H1 (cell line): ENCODE measurements at regions not wholly inside any gene's neighbourhood (a gene's known extent, or its start where the extent isn't known, plus 50 kb on each side); places are given as distances from the start of the nearest gene placed in this dataset.

ENCODE experiments used
- CTCF ChIA-PET: fragments of 300-600 bp; sonication (Branson Sonifier 250); formaldehyde crosslinking; loops from one replicate; lab custom pipeline; 2021; ENCODE audit not compliant: partially characterized antibody; lab: Charles Lee
- POLR2A ChIA-PET: fragments of 300-600 bp; sonication (Branson Sonifier 250); formaldehyde crosslinking; loops from one replicate; lab custom pipeline; 2021; ENCODE audit warnings: inconsistent platforms; ENCODE audit not compliant: partially characterized antibody; lab: Charles Lee
- DNase-seq, 2 experiments: peaks; one replicate each; pipeline versions ENCODE4 v3.0.0 to v3.0.0-alpha.2; 2010 to 2022; ENCODE audit warnings: low spot score in 2 of 2, low read depth in 1 of 2, mixed read lengths in 1 of 2
- FAIRE-seq: peaks from 2 replicates; lab custom pipeline; 2011; peaks lifted over from hg19 to GRCh38; lab: Jason Lieb, UNC
- H2AFZ ChIP-seq: 2 replicates; pipeline ENCODE4 v1.8.1; 2012; ENCODE audit warnings: low read length, inconsistent platforms
- H2AK5ac ChIP-seq: 2 replicates; pipeline ENCODE4 v1.6.1; 2013; ENCODE audit warnings: low read depth, low read length
- H2BK120ac ChIP-seq: replicated peaks from 2 replicates; pipeline ENCODE3; 2013; ENCODE audit warnings: low read depth, low read length, inconsistent platforms
- H2BK12ac ChIP-seq: 2 replicates; pipeline ENCODE4 v1.6.1; 2013; ENCODE audit warnings: low read depth, low read length
- H2BK15ac ChIP-seq: 2 replicates; pipeline ENCODE4 v1.6.1; 2013; ENCODE audit warnings: low read length
- H2BK20ac ChIP-seq: 2 replicates; pipeline ENCODE4 v1.6.1; 2013; ENCODE audit warnings: low read length
- H2BK5ac ChIP-seq: 2 replicates; pipeline ENCODE4 v1.6.1; 2013; ENCODE audit warnings: low read depth, low read length
- H3K14ac ChIP-seq: 2 replicates; pipeline ENCODE4 v1.6.1; 2013; ENCODE audit warnings: inconsistent platforms; ENCODE audit not compliant: insufficient read length
- H3K18ac ChIP-seq: 2 replicates; pipeline ENCODE4 v1.6.1; 2013; ENCODE audit warnings: low read length; ENCODE audit errors: extremely low read depth
- H3K23ac ChIP-seq: 2 replicates; pipeline ENCODE4 v1.6.1; 2013; ENCODE audit warnings: inconsistent platforms; ENCODE audit not compliant: insufficient read length
- H3K23me2 ChIP-seq: 2 replicates; pipeline ENCODE4 v1.6.1; 2013; ENCODE audit warnings: low read depth, low read length
- H3K27ac ChIP-seq: 2 replicates; pipeline ENCODE4 v1.6.1; 2011; ENCODE audit warnings: low read depth, low read length, inconsistent platforms
- H3K27me3 ChIP-seq, 4 experiments: replicated peaks in 1 of 4; 1 replicate in 1 of 4; 2 replicates in 3 of 4; pipeline versions ENCODE4 v1.6.1 to v1.8.1; 2011 to 2013; ENCODE audit warnings: low read length in 3 of 4, mild to moderate bottlenecking in 3 of 4, inconsistent platforms in 2 of 4, mixed read lengths in 2 of 4, moderate library complexity in 1 of 4; ENCODE audit not compliant: control insufficient read depth in 3 of 4, insufficient read depth in 3 of 4; ENCODE audit errors: extremely low read depth in 1 of 4
- H3K36me3 ChIP-seq, 4 experiments: 2 replicates each; pipeline versions ENCODE4 v1.6.1 to v1.8.1; 2011 to 2013; ENCODE audit warnings: mild to moderate bottlenecking in 4 of 4, low read length in 3 of 4, moderate library complexity in 2 of 4, control low read depth in 1 of 4, inconsistent platforms in 1 of 4; ENCODE audit not compliant: insufficient read depth in 4 of 4, control insufficient read depth in 2 of 4
- H3K4ac ChIP-seq: replicated peaks from 2 replicates; pipeline ENCODE3; 2013; ENCODE audit warnings: low read length, low read depth, mixed read lengths, inconsistent platforms; ENCODE audit not compliant: insufficient read length
- H3K4me1 ChIP-seq, 4 experiments: replicated peaks in 1 of 4; 1 replicate in 1 of 4; 2 replicates in 3 of 4; pipeline versions ENCODE4 v1.6.1 to v1.8.1; 2011 to 2013; ENCODE audit warnings: low read length in 3 of 4, inconsistent platforms in 2 of 4, mixed read lengths in 1 of 4; ENCODE audit not compliant: insufficient read depth in 4 of 4, control insufficient read depth in 3 of 4
- H3K4me2 ChIP-seq, 2 experiments: 2 replicates each; pipeline versions ENCODE4 v1.6.1 to v1.8.1; 2011 to 2013; ENCODE audit warnings: low read depth in 2 of 2, low read length in 2 of 2, control low read depth in 1 of 2, inconsistent platforms in 1 of 2, mild to moderate bottlenecking in 1 of 2; ENCODE audit not compliant: insufficient read depth in 1 of 2
- H3K4me3 ChIP-seq, 4 experiments: fragments of 200-600, 300-600 bp in 1 of 4; sonication (generic), shearing (Covaris generic), sonication (Bioruptor Twin) in 1 of 4; 2 replicates each; pipeline versions ENCODE4 v1.5.1 to v1.8.1; 2011 to 2016; ENCODE audit warnings: low read length in 4 of 4, low read depth in 3 of 4, control low read depth in 2 of 4, inconsistent platforms in 2 of 4, mild to moderate bottlenecking in 2 of 4, mixed read lengths in 1 of 4, moderate library complexity in 1 of 4; ENCODE audit not compliant: insufficient read depth in 2 of 4; ENCODE audit errors: extremely low read depth in 1 of 4
- H3K56ac ChIP-seq: replicated peaks from 2 replicates; pipeline ENCODE3; 2013; ENCODE audit warnings: low read depth, mild to moderate bottlenecking, mixed read lengths, low read length, inconsistent platforms; ENCODE audit not compliant: insufficient read length
- H3K79me1 ChIP-seq: 2 replicates; pipeline ENCODE4 v1.6.1; 2013; ENCODE audit warnings: low read depth, low read length, control low read depth
- H3K79me2 ChIP-seq, 2 experiments: 2 replicates each; pipeline versions ENCODE4 v1.6.1 to v1.8.1; 2012 to 2013; ENCODE audit warnings: low read length in 2 of 2, mild to moderate bottlenecking in 2 of 2, inconsistent platforms in 1 of 2; ENCODE audit not compliant: insufficient read depth in 2 of 2, control insufficient read depth in 1 of 2
- H3K9ac ChIP-seq, 4 experiments: replicated peaks in 1 of 4; 1 replicate in 1 of 4; 2 replicates in 3 of 4; pipeline versions ENCODE4 v1.6.1 to v1.8.1; 2011 to 2013; ENCODE audit warnings: low read depth in 3 of 4, low read length in 3 of 4, control low read depth in 2 of 4, mild to moderate bottlenecking in 2 of 4, moderate library complexity in 2 of 4, inconsistent platforms in 1 of 4; ENCODE audit errors: extremely low read depth in 1 of 4
- H3K9me3 ChIP-seq, 2 experiments: 2 replicates each; pipeline versions ENCODE4 v1.6.1 to v1.8.1; 2012 to 2013; ENCODE audit warnings: mild to moderate bottlenecking in 2 of 2, moderate library complexity in 2 of 2, control low read depth in 1 of 2, inconsistent platforms in 1 of 2, low read depth in 1 of 2, low read length in 1 of 2, mixed read lengths in 1 of 2; ENCODE audit not compliant: insufficient read depth in 2 of 2
- H4K20me1 ChIP-seq, 2 experiments: replicated peaks in 1 of 2; 2 replicates each; pipeline versions ENCODE3 to v1.8.1; 2011 to 2013; ENCODE audit warnings: inconsistent platforms in 2 of 2, low read length in 2 of 2, mild to moderate bottlenecking in 1 of 2; ENCODE audit not compliant: insufficient read depth in 2 of 2, control insufficient read depth in 1 of 2
- H4K5ac ChIP-seq: 2 replicates; pipeline ENCODE4 v1.6.1; 2013; ENCODE audit warnings: low read length, low read depth, mixed read lengths, inconsistent platforms; ENCODE audit not compliant: insufficient read length
- H4K8ac ChIP-seq: 2 replicates; pipeline ENCODE4 v1.8.0; 2013; ENCODE audit warnings: mild to moderate bottlenecking, moderate library complexity, low read length, inconsistent platforms; ENCODE audit not compliant: insufficient read depth; ENCODE audit errors: extremely low read depth
- H4K91ac ChIP-seq: replicated peaks from 2 replicates; pipeline ENCODE3; 2013; ENCODE audit warnings: low read length, mixed read lengths, inconsistent platforms; ENCODE audit not compliant: insufficient read length
- CEBPB ChIP-seq: IDR thresholded peaks from 2 replicates; pipeline ENCODE4 v1.6.1; 2012; ENCODE audit warnings: low read depth, low read length
- CHD2 ChIP-seq: IDR thresholded peaks from 2 replicates; pipeline ENCODE4 v1.6.1; 2012; ENCODE audit warnings: low read length, improper control_type of control experiment
- EGR1 ChIP-seq: IDR thresholded peaks from 2 replicates; pipeline ENCODE4 v1.6.1; 2011; ENCODE audit warnings: low read depth, low read length, borderline replicate concordance
- EP300 ChIP-seq, 2 experiments: IDR thresholded peaks; 1 replicate in 1 of 2; 2 replicates in 1 of 2; pipeline ENCODE4 v1.6.1; 2011 to 2012; ENCODE audit warnings: low read depth in 2 of 2, low read length in 2 of 2, mild to moderate bottlenecking in 2 of 2, borderline replicate concordance in 1 of 2, inconsistent platforms in 1 of 2, moderate library complexity in 1 of 2
- KDM4A ChIP-seq: IDR thresholded peaks from one replicate; pipeline ENCODE4 v1.7.1; 2012; ENCODE audit warnings: low read depth, mild to moderate bottlenecking, moderate library complexity, low read length, inconsistent platforms; ENCODE audit not compliant: severe bottlenecking
- POU5F1 ChIP-seq: IDR thresholded peaks from 2 replicates; pipeline ENCODE4 v1.6.1; 2011; ENCODE audit warnings: low read depth, mild to moderate bottlenecking, low read length, moderate library complexity
- RBBP5 ChIP-seq: IDR thresholded peaks from 2 replicates; pipeline ENCODE4 v1.7.1; 2012; ENCODE audit warnings: low read depth, mild to moderate bottlenecking, inconsistent platforms, low read length, moderate library complexity, borderline replicate concordance
- SIN3A ChIP-seq, 2 experiments: IDR thresholded peaks in 1 of 2; conservative IDR thresholded peaks in 1 of 2; 2 replicates each; pipeline ENCODE4 v1.6.1; 2011 to 2012; ENCODE audit warnings: low read length in 2 of 2, improper control_type of control experiment in 1 of 2, low read depth in 1 of 2, mild to moderate bottlenecking in 1 of 2
- YY1 ChIP-seq: IDR thresholded peaks from 2 replicates; pipeline ENCODE4 v1.6.1; 2011; ENCODE audit warnings: low read depth, mild to moderate bottlenecking, low read length
- WGBS, 2 experiments: shearing (Covaris generic) in 1 of 2; methylation state at CpG; one replicate each; pipeline versions ENCODE4 v1.1.6 to v1.1.7; 2013 to 2015; ENCODE audit warnings: low lambda C conversion rate in 2 of 2, mixed read lengths in 2 of 2, inconsistent platforms in 1 of 2, low coverage in 1 of 2, missing lambda C conversion rate in 1 of 2; ENCODE audit not compliant: insufficient replicate concordance in 2 of 2, insufficient coverage in 1 of 2, insufficient read length in 1 of 2; ENCODE audit errors: extremely low coverage in 1 of 2, missing lambda C conversion rate in 1 of 2; 5-methylcytosine and 5-hydroxymethylcytosine counted together
- TF ChIP-seq, protein P1 (sequence below), 3 experiments: IDR thresholded peaks; 1 replicate in 2 of 3; 2 replicates in 1 of 3; pipeline versions ENCODE4 v1.5.1 to v1.6.1; 2011; ENCODE audit warnings: low read length in 3 of 3, mild to moderate bottlenecking in 3 of 3, inconsistent platforms in 2 of 3, low read depth in 1 of 3, moderate library complexity in 1 of 3; ENCODE audit not compliant: insufficient read depth in 1 of 3; ENCODE audit errors: control extremely low read depth in 1 of 3

GRCh38 chr21:45347048-45347711 is 57.8 kb upstream of the COL18A1 start:
- POLR2A ChIA-PET: interaction anchor here (1.0 to 1.3 kb wide), 3 partner anchors 11 to 63 kb away, joined by 3 read pairs; no protein-coding TSS in a partner anchor
- H3K23me2 ChIP-seq: no peaks in the 10 kb centered on the region
- H4K20me1 ChIP-seq: peaks cover 0 to 5% of the 10 kb centered on the region in 2 experiments
- WGBS, 2 experiments: 74% methylated on average over 29 of the region's 31 CpGs; no CpG with 5 or more reads in 1 of the 2 experiments
- peaks cover 0 to 3% (median 0%) of the 10 kb centered on the region in 4 experiments; a peak in 1 of 7 replicates for H3K4me1 ChIP-seq
- no peak overlapping the region for H4K5ac ChIP-seq
- CTCF ChIA-PET: interaction anchor here (0.7 to 4.2 kb wide), 14 partner anchors 9 to 77 kb away, joined by 3 to 39 read pairs (median 4); no protein-coding TSS in a partner anchor
- no peaks in the 10 kb centered on the region for H3K9me3 ChIP-seq
- H3K23ac ChIP-seq: no peak overlapping the region
- DNase-seq (no peak), FAIRE-seq (no peak)
- H3K9ac ChIP-seq: no peak overlapping the region
- H3K79me2 ChIP-seq: no peaks in the 10 kb centered on the region
- no peaks in the 10 kb centered on the region for H3K36me3 ChIP-seq
- H3K4me2 ChIP-seq: no peak overlapping the region
- H3K56ac ChIP-seq: no peak overlapping the region
- H3K27me3 ChIP-seq: no peaks in the 10 kb centered on the region; a peak in 1 of 7 replicates
- H4K8ac ChIP-seq: no peak overlapping the region
- H2BK15ac ChIP-seq: peak overlapping the region; percentile 88; the same call in 1 of the 2 replicates
- H2AFZ ChIP-seq: no peak overlapping the region
- H3K18ac ChIP-seq: peak overlapping the region; percentile 32; the same call in 1 of the 2 replicates
- H2BK5ac ChIP-seq: no peak overlapping the region
- H3K4me3 ChIP-seq: no peak overlapping the region
- H3K27ac ChIP-seq: no peak overlapping the region
- H2BK12ac ChIP-seq: no peak overlapping the region
- 0 out of 2 replicates have a peak overlapping the region, but pooled peaks have one; percentile 75 for H2AK5ac ChIP-seq
- H3K79me1 ChIP-seq: no peaks in the 10 kb centered on the region
- no peak overlapping the region for H4K91ac ChIP-seq
- H3K4ac ChIP-seq: no peak overlapping the region
- H3K14ac ChIP-seq: no peak overlapping the region
- no peak overlapping the region for H2BK20ac ChIP-seq
- H2BK120ac ChIP-seq: no peak overlapping the region
- TF ChIP-seq KDM4A: no peak
- TF ChIP-seq RBBP5: no peak
- TF ChIP-seq CEBPB: no peak
- no peak for TF ChIP-seq SIN3A (conservative IDR thresholded peaks at IDR 0.05 in 1 of 2, IDR thresholded peaks at IDR 0.05 in 1 of 2; ENCODE audit: low read depth in 1 of 2, low read length in 2 of 2)
- no peak for TF ChIP-seq EP300 (IDR thresholded peaks at IDR 0.05; ENCODE audit: borderline replicate concordance in 1 of 2, low read depth in 2 of 2, low read length in 2 of 2)
- TF ChIP-seq CHD2: no peak
- TF ChIP-seq YY1: no peak
- TF ChIP-seq EGR1: no peak
- TF ChIP-seq POU5F1: no peak
- TF ChIP-seq, protein P1, sequence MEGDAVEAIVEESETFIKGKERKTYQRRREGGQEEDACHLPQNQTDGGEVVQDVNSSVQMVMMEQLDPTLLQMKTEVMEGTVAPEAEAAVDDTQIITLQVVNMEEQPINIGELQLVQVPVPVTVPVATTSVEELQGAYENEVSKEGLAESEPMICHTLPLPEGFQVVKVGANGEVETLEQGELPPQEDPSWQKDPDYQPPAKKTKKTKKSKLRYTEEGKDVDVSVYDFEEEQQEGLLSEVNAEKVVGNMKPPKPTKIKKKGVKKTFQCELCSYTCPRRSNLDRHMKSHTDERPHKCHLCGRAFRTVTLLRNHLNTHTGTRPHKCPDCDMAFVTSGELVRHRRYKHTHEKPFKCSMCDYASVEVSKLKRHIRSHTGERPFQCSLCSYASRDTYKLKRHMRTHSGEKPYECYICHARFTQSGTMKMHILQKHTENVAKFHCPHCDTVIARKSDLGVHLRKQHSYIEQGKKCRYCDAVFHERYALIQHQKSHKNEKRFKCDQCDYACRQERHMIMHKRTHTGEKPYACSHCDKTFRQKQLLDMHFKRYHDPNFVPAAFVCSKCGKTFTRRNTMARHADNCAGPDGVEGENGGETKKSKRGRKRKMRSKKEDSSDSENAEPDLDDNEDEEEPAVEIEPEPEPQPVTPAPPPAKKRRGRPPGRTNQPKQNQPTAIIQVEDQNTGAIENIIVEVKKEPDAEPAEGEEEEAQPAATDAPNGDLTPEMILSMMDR (IDR thresholded peaks at IDR 0.05; ENCODE audit: control extremely low read depth in 1 of 3, insufficient read depth in 1 of 3, low read depth in 1 of 3, low read length in 3 of 3): peak; percentile 19 to 49 (median 34)
